CD4-positive, CD25-positive, alpha-beta regulatory T cell (primary cell): ENCODE measurements at regions not wholly inside any gene's neighbourhood (a gene's known extent, or its start where the extent isn't known, plus 50 kb on each side); places are given as distances from the start of the nearest gene placed in this dataset.
A peak's percentile ranks its signal among the peaks of the same experiment; 100 is the strongest.
"Not testable (repeated sequence)": the region's sequence is repeated elsewhere in the genome, so short reads cannot be mapped to it uniquely, and the experiment has no call there.

Source experiments
- ATAC-seq, 2 donors: fragments of 150-1000 bp; cut with Tn5 transposase; one replicate each; pipeline ENCODE4 v1.10.0; 2021; ENCODE audit warnings: low read depth in 2 of 2, moderate number of reproducible peaks in 2 of 2, moderate library complexity in 1 of 2
- DNase-seq, 3 donors: peaks; one replicate each; pipeline versions ENCODE4 v3.0.0 to v3.0.0-alpha.2; 2012 to 2022; ENCODE audit warnings: mixed read lengths in 1 of 3
- H3K27ac ChIP-seq: one replicate; pipeline ENCODE4 v1.7.0; 2013; ENCODE audit warnings: mild to moderate bottlenecking, low read length; ENCODE audit not compliant: insufficient read depth, poor library complexity, severe bottlenecking
- H3K27me3 ChIP-seq: one replicate; pipeline ENCODE4 v1.7.0; 2013; ENCODE audit warnings: low read length; ENCODE audit not compliant: control insufficient read depth, insufficient read depth
- H3K36me3 ChIP-seq: one replicate; pipeline ENCODE4 v1.7.0; 2013; ENCODE audit warnings: mild to moderate bottlenecking, low read length, moderate library complexity; ENCODE audit not compliant: control insufficient read depth, insufficient read depth
- H3K4me1 ChIP-seq: 2 replicates; pipeline ENCODE4 v1.7.0; 2013; ENCODE audit warnings: mild to moderate bottlenecking, low read length; ENCODE audit not compliant: insufficient read depth, control insufficient read depth, poor library complexity, severe bottlenecking
- H3K4me3 ChIP-seq: one replicate; pipeline ENCODE4 v1.7.0; 2013; ENCODE audit warnings: low read depth, mild to moderate bottlenecking, low read length, moderate library complexity
- H3K9me3 ChIP-seq, 2 experiments: 1 replicate in 1 of 2; 2 replicates in 1 of 2; pipeline ENCODE4 v1.7.0; 2013; ENCODE audit warnings: low read length in 2 of 2, mild to moderate bottlenecking in 1 of 2, moderate library complexity in 1 of 2; ENCODE audit not compliant: control insufficient read depth in 2 of 2
- H3K27ac Mint-ChIP-seq, 3 donors: one replicate each; pipeline ENCODE4 v1.8.0; 2020 to 2022; ENCODE audit warnings: mild to moderate bottlenecking in 3 of 3, mixed read lengths in 3 of 3, moderate library complexity in 2 of 3
- H3K27me3 Mint-ChIP-seq: one replicate; pipeline ENCODE4 v1.8.0; 2022; ENCODE audit warnings: mild to moderate bottlenecking, mixed read lengths
- H3K36me3 Mint-ChIP-seq: one replicate; pipeline ENCODE4 v1.8.0; 2020; ENCODE audit warnings: mixed read lengths
- H3K4me1 Mint-ChIP-seq, 4 donors: one replicate each; pipeline ENCODE4 v1.8.0; 2020 to 2022; ENCODE audit warnings: mixed read lengths in 4 of 4, mild to moderate bottlenecking in 1 of 4
- H3K4me3 Mint-ChIP-seq, 4 donors: one replicate each; pipeline ENCODE4 v1.8.0; 2020 to 2022; ENCODE audit warnings: mild to moderate bottlenecking in 4 of 4, mixed read lengths in 4 of 4, moderate library complexity in 3 of 4
- H3K9me3 Mint-ChIP-seq, 7 donors: one replicate each; pipeline ENCODE4 v1.8.0; 2020 to 2022; ENCODE audit warnings: mixed read lengths in 7 of 7, mild to moderate bottlenecking in 3 of 7, moderate library complexity in 2 of 7

- H3K4me1 ChIP-seq: peaks cover 3% of the 10 kb centered on the region
- ATAC-seq: no peak
- no peak overlapping the region for H3K27ac ChIP-seq
- Mint-ChIP-seq H3K27me3 (peaks cover 72% of the 10 kb centered on the region), H3K27ac (no peak overlapping the region), H3K36me3 (no peaks in the 10 kb centered on the region), H3K4me1 (peaks cover 4 to 17% (median 11%) of the 10 kb centered on the region in 4 donors), H3K9me3 (peaks cover 0 to 2% (median 0%) of the 10 kb centered on the region in 7 donors), H3K4me3 (no peak overlapping the region)
- DNase-seq: no peak
- no peaks in the 10 kb centered on the region for H3K36me3 ChIP-seq
- no peak overlapping the region for H3K4me3 ChIP-seq
- H3K9me3 ChIP-seq: no peaks in the 10 kb centered on the region
- H3K27me3 ChIP-seq: peaks cover 13% of the 10 kb centered on the region
These were observed 536.3 kb downstream of the TMEM121 start for GRCh38 chr14:106062502-106063272.

GRCh38 chr14:106067935-106068334 lies 541.6 kb downstream of the TMEM121 start:
- H3K27me3 Mint-ChIP-seq: peaks cover 63% of the 10 kb centered on the region
- H3K36me3 Mint-ChIP-seq: no peaks in the 10 kb centered on the region
- peaks cover 0 to 12% (median 1%) of the 10 kb centered on the region in 4 donors for H3K4me1 Mint-ChIP-seq
- peaks cover 0 to 5% (median 0%) of the 10 kb centered on the region in 7 donors for H3K9me3 Mint-ChIP-seq
- H3K27ac Mint-ChIP-seq: no peak overlapping the region
- Histone ChIP-seq H3K9me3 (no peaks in the 10 kb centered on the region), H3K4me1 (no peaks in the 10 kb centered on the region), H3K27me3 (peaks cover 14% of the 10 kb centered on the region), H3K27ac (no peak overlapping the region), H3K4me3 (no peak overlapping the region), H3K36me3 (no peaks in the 10 kb centered on the region)
- no peak overlapping the region for H3K4me3 Mint-ChIP-seq
- ATAC-seq (no peak), DNase-seq (no peak)

GRCh38 chr14:106069804-106070625 lies 543.6 kb downstream of the TMEM121 start:
- Mint-ChIP-seq H3K36me3 (no peaks in the 10 kb centered on the region), H3K27me3 (peaks cover 47% of the 10 kb centered on the region), H3K27ac (no peak overlapping the region), H3K9me3 (peaks cover 0 to 5% (median 0%) of the 10 kb centered on the region in 7 donors), H3K4me1 (peaks cover 0 to 12% (median 1%) of the 10 kb centered on the region in 4 donors), H3K4me3 (no peak overlapping the region)
- DNase-seq (no peak), ATAC-seq (no peak)
- H3K4me3 ChIP-seq: no peak overlapping the region
- no peaks in the 10 kb centered on the region for H3K9me3 ChIP-seq
- peaks cover 14% of the 10 kb centered on the region for H3K27me3 ChIP-seq
- H3K4me1 ChIP-seq: no peaks in the 10 kb centered on the region
- H3K36me3 ChIP-seq: no peaks in the 10 kb centered on the region
- H3K27ac ChIP-seq: no peak overlapping the region

- Mint-ChIP-seq H3K4me1 (no peaks in the 10 kb centered on the region), H3K27ac (no peak overlapping the region), H3K27me3 (peaks cover 20% of the 10 kb centered on the region), H3K4me3 (peak overlapping the region in 1 of 4 donors; percentile 21), H3K9me3 (peaks cover 0 to 1% (median 0%) of the 10 kb centered on the region in 7 donors), H3K36me3 (no peaks in the 10 kb centered on the region)
- no peak for DNase-seq
- no peak overlapping the region for H3K4me3 ChIP-seq
- no peak for ATAC-seq
- peaks cover 2% of the 10 kb centered on the region for H3K27me3 ChIP-seq
- H3K36me3 ChIP-seq: no peaks in the 10 kb centered on the region
- H3K9me3 ChIP-seq: no peaks in the 10 kb centered on the region
- H3K27ac ChIP-seq: no peak overlapping the region
- H3K4me1 ChIP-seq: no peaks in the 10 kb centered on the region
These were observed 554.5 kb downstream of the TMEM121 start for GRCh38 chr14:106080922-106081321.

GRCh38 chr14:106081721-106082120 lies 555.3 kb downstream of the TMEM121 start:
- ATAC-seq, H3K27me3 ChIP-seq, H3K9me3 ChIP-seq, H3K27ac Mint-ChIP-seq, H3K4me3 Mint-ChIP-seq, H3K9me3 Mint-ChIP-seq, DNase-seq, H3K4me3 ChIP-seq, H3K27ac ChIP-seq, H3K4me1 Mint-ChIP-seq, H3K36me3 Mint-ChIP-seq, H3K36me3 ChIP-seq, H3K4me1 ChIP-seq: not testable (repeated sequence)
- H3K27me3 Mint-ChIP-seq: peaks cover 20% of the 10 kb centered on the region

GRCh38 chr14:106083082-106083481 lies 556.7 kb downstream of the TMEM121 start:
- peaks cover 22% of the 10 kb centered on the region for H3K27me3 Mint-ChIP-seq
- no peak overlapping the region for H3K27ac Mint-ChIP-seq
- peaks cover 0 to 1% (median 0%) of the 10 kb centered on the region in 7 donors for H3K9me3 Mint-ChIP-seq
- no peaks in the 10 kb centered on the region for H3K36me3 ChIP-seq
- no peak for ATAC-seq
- H3K4me1 Mint-ChIP-seq: peaks cover 0 to 16% (median 3%) of the 10 kb centered on the region in 4 donors
- H3K4me3 ChIP-seq: no peak overlapping the region
- no peak overlapping the region for H3K4me3 Mint-ChIP-seq
- no peak for DNase-seq
- H3K36me3 Mint-ChIP-seq: no peaks in the 10 kb centered on the region
- H3K9me3 ChIP-seq: no peaks in the 10 kb centered on the region
- peaks cover 2% of the 10 kb centered on the region for H3K27me3 ChIP-seq
- H3K27ac ChIP-seq: no peak overlapping the region
- H3K4me1 ChIP-seq: no peaks in the 10 kb centered on the region

GRCh38 chr14:106087837-106088236 lies 561.5 kb downstream of the TMEM121 start:
- no peak overlapping the region for H3K4me3 ChIP-seq
- no peaks in the 10 kb centered on the region for H3K9me3 ChIP-seq
- H3K4me3 Mint-ChIP-seq: no peak overlapping the region
- no peaks in the 10 kb centered on the region for H3K4me1 ChIP-seq
- no peaks in the 10 kb centered on the region for H3K9me3 Mint-ChIP-seq
- DNase-seq: peak in 1 of 3 donors; percentile 27
- H3K27ac ChIP-seq: no peak overlapping the region
- no peaks in the 10 kb centered on the region for H3K36me3 Mint-ChIP-seq
- peaks cover 6% of the 10 kb centered on the region for H3K27me3 Mint-ChIP-seq
- peaks cover 0 to 23% (median 3%) of the 10 kb centered on the region in 4 donors for H3K4me1 Mint-ChIP-seq
- no peaks in the 10 kb centered on the region for H3K36me3 ChIP-seq
- peak in 1 of 2 donors; percentile 64 for ATAC-seq
- H3K27ac Mint-ChIP-seq: no peak overlapping the region
- no peaks in the 10 kb centered on the region for H3K27me3 ChIP-seq
